GM19452 (cell line): ENCODE measurements at regions not wholly inside any gene's neighbourhood (a gene's known extent, or its start where the extent isn't known, plus 50 kb on each side); places are given as distances from the start of the nearest gene placed in this dataset.
"Not testable (repeated sequence)": the region's sequence is repeated elsewhere in the genome, so short reads cannot be mapped to it uniquely, and the experiment has no call there.

Source experiments
- ATAC-seq: cut with Tn5 transposase; IDR thresholded peaks from one replicate; pipeline ENCODE4 v1.9.1; 2021; ENCODE audit not compliant: unreplicated experiment

- ATAC-seq, result not testable (repeated sequence)
Observed at GRCh38 chr2:52258967-52259366, 1227.0 kb upstream of the NRXN1 start.

GRCh38 chr2:52258038-52258437 is 1226.1 kb upstream of the NRXN1 start:
- no peak for ATAC-seq

GRCh38 chr2:52253416-52253980 is 1221.6 kb upstream of the NRXN1 start:
- ATAC-seq, result no peak

GRCh38 chr2:52238782-52239181 is 1206.8 kb upstream of the NRXN1 start:
- ATAC-seq, result no peak

- no peak for ATAC-seq
Observed at GRCh38 chr2:52222128-52222527, 1190.2 kb upstream of the NRXN1 start.

GRCh38 chr2:52220393-52220792 is 1188.5 kb upstream of the NRXN1 start:
- ATAC-seq, result no peak

GRCh38 chr2:52210611-52211010 is 1178.7 kb upstream of the NRXN1 start:
- ATAC-seq, result no peak

- no peak for ATAC-seq
Observed at GRCh38 chr2:52210161-52210560, 1178.2 kb upstream of the NRXN1 start.

- ATAC-seq, result no peak
Observed at GRCh38 chr2:52194342-52194741, 1162.4 kb upstream of the NRXN1 start.

- ATAC-seq, result no peak
Observed at GRCh38 chr2:52193804-52194203, 1161.9 kb upstream of the NRXN1 start.

GRCh38 chr2:52192656-52193055 is 1160.7 kb upstream of the NRXN1 start:
- no peak for ATAC-seq

GRCh38 chr2:52181080-52181479 is 1149.1 kb upstream of the NRXN1 start:
- no peak for ATAC-seq

- ATAC-seq, result no peak
Observed at GRCh38 chr2:52178845-52179244, 1146.9 kb upstream of the NRXN1 start.

- ATAC-seq, result no peak
Observed at GRCh38 chr2:52145005-52145404, 1113.1 kb upstream of the NRXN1 start.

GRCh38 chr2:52144590-52144989 is 1112.7 kb upstream of the NRXN1 start:
- ATAC-seq, result no peak

- no peak for ATAC-seq
Observed at GRCh38 chr2:52141076-52141475, 1109.1 kb upstream of the NRXN1 start.

- ATAC-seq, result no peak
Observed at GRCh38 chr2:52139241-52139640, 1107.3 kb upstream of the NRXN1 start.

- no peak for ATAC-seq
Observed at GRCh38 chr2:52135235-52135634, 1103.3 kb upstream of the NRXN1 start.

- ATAC-seq, result no peak
Observed at GRCh38 chr2:52128081-52128480, 1096.1 kb upstream of the NRXN1 start.

GRCh38 chr2:52127527-52127926 is 1095.6 kb upstream of the NRXN1 start:
- ATAC-seq, result no peak

GRCh38 chr2:52117299-52117698 is 1085.4 kb upstream of the NRXN1 start:
- no peak for ATAC-seq

GRCh38 chr2:52115750-52116149 is 1083.8 kb upstream of the NRXN1 start:
- ATAC-seq, result no peak

- ATAC-seq, result no peak
Observed at GRCh38 chr2:52113338-52113737, 1081.4 kb upstream of the NRXN1 start.

GRCh38 chr2:52112141-52112540 is 1080.2 kb upstream of the NRXN1 start:
- ATAC-seq, result no peak
